Astrocyte of the cerebellum (primary cell): ENCODE measurements at regions not wholly inside any gene's neighbourhood (a gene's known extent, or its start where the extent isn't known, plus 50 kb on each side); places are given as distances from the start of the nearest gene placed in this dataset.
"Not testable (repeated sequence)": the region's sequence is repeated elsewhere in the genome, so short reads cannot be mapped to it uniquely, and the experiment has no call there.

Experiments
- DNase-seq: peaks from one replicate; pipeline ENCODE4 v3.0.0-alpha.2; 2011; ENCODE audit warnings: low read depth
- H3K4me3 ChIP-seq: 2 replicates; pipeline ENCODE4 v1.5.1; 2011; ENCODE audit warnings: mild to moderate bottlenecking, low read depth, low read length, moderate library complexity
- CTCF ChIP-seq: IDR thresholded peaks from 2 replicates; pipeline ENCODE4 v1.5.1; 2012; ENCODE audit warnings: low read length, low read depth, moderate library complexity, mild to moderate bottlenecking; ENCODE audit errors: missing control alignments
- in situ Hi-C: cut with HindIII; loops from 2 replicates; pipeline ENCODE4 v1.10.0; 2017; ENCODE audit warnings: low sequenced_read_pairs

- no peak for TF ChIP-seq CTCF
- no peak for DNase-seq
- in situ Hi-C loops: no loop called here
- H3K4me3 ChIP-seq: no peak overlapping the region
Measured at GRCh38 chr2:207337234-207338219, 171.8 kb upstream of the KLF7 start.

GRCh38 chr2:207338220-207338607, 172.5 kb upstream of the KLF7 start:
- in situ Hi-C loops: no loop called here
- TF ChIP-seq CTCF: no peak
- DNase-seq: no peak
- no peak overlapping the region for H3K4me3 ChIP-seq

GRCh38 chr2:207338610-207339009, 172.9 kb upstream of the KLF7 start:
- H3K4me3 ChIP-seq: no peak overlapping the region
- in situ Hi-C loops: no loop called here
- no peak for DNase-seq
- TF ChIP-seq CTCF: no peak

GRCh38 chr2:207341112-207341750, 175.5 kb upstream of the KLF7 start:
- in situ Hi-C loops: no loop called here
- no peak overlapping the region for H3K4me3 ChIP-seq
- no peak for TF ChIP-seq CTCF
- DNase-seq: no peak

- no peak for DNase-seq
- H3K4me3 ChIP-seq: no peak overlapping the region
Measured at GRCh38 chr2:207341804-207342203, 176.1 kb upstream of the KLF7 start.

GRCh38 chr2:207344596-207345394, 179.0 kb upstream of the KLF7 start:
- H3K4me3 ChIP-seq, DNase-seq, in situ Hi-C loops: not testable (repeated sequence)

More at GRCh38 chr2:207341804-207342203, 176.1 kb upstream of the KLF7 start:
- no peak for TF ChIP-seq CTCF
- in situ Hi-C loops: no loop called here
